ENCODE measurements at regions not wholly inside any gene's neighbourhood (a gene's known extent, or its start where the extent isn't known, plus 50 kb on each side); places are given as distances from the start of the nearest gene placed in this dataset.

GRCh38 chr22:34904486-34904885 is 161.5 kb upstream of the ISX start:
- no peaks in the 10 kb centered on the region for H3K9me3 ChIP-seq
- no peaks in the 10 kb centered on the region for H3K36me3 ChIP-seq
- H3K4me3 ChIP-seq: no peak overlapping the region
- WGBS: 91% methylated on average over 1 of the region's 1 CpG
- intact Hi-C loops (cut with DNase I): no loop called here
- H3K4me1 ChIP-seq: no peaks in the 10 kb centered on the region
- no peaks in the 10 kb centered on the region for H3K27me3 ChIP-seq
- TF ChIP-seq POLR2AphosphoS5 (IDR thresholded peaks at IDR 0.05) (no peak), EP300 (IDR thresholded peaks at IDR 0.05) (no peak), CTCF (IDR thresholded peaks at IDR 0.05) (no peak), POLR2A (IDR thresholded peaks at IDR 0.05; ENCODE audit: low read depth) (no peak)
- no peak for DNase-seq (ENCODE audit: extremely low spot score)
- no peak overlapping the region for H3K27ac ChIP-seq (replicated peaks in 1 of 4)

GRCh38 chr22:34913826-34914225 is 152.1 kb upstream of the ISX start:
- no peak overlapping the region for H3K4me3 ChIP-seq
- H3K27me3 ChIP-seq: peaks cover 0 to 10% (median 0%) of the 10 kb centered on the region in 4 donors
- intact Hi-C loops (cut with DNase I): no loop called here

GRCh38 chr22:34914846-34915245 is 151.1 kb upstream of the ISX start:
- 48% methylated on average over 3 of the region's 3 CpGs for WGBS
- intact Hi-C loops (cut with DNase I): no loop called here

More at GRCh38 chr22:34913826-34914225, 152.1 kb upstream of the ISX start:
- 73% methylated on average over 3 of the region's 3 CpGs for WGBS
- no peaks in the 10 kb centered on the region for H3K4me1 ChIP-seq
- TF ChIP-seq POLR2AphosphoS5 (IDR thresholded peaks at IDR 0.05) (no peak), EP300 (IDR thresholded peaks at IDR 0.05) (no peak), CTCF (IDR thresholded peaks at IDR 0.05) (no peak), POLR2A (IDR thresholded peaks at IDR 0.05; ENCODE audit: low read depth) (no peak)
- no peak overlapping the region for H3K27ac ChIP-seq (replicated peaks in 1 of 4)
- no peak for DNase-seq (ENCODE audit: extremely low spot score)
- H3K9me3 ChIP-seq: no peaks in the 10 kb centered on the region
- no peaks in the 10 kb centered on the region for H3K36me3 ChIP-seq

GRCh38 chr22:34917239-34917638 is 148.7 kb upstream of the ISX start:
- H3K4me3 ChIP-seq: no peak overlapping the region
- no peak for DNase-seq (ENCODE audit: extremely low spot score)
- intact Hi-C loops (cut with DNase I): no loop called here
- no peak overlapping the region for H3K27ac ChIP-seq (replicated peaks in 1 of 4)
- no peaks in the 10 kb centered on the region for H3K9me3 ChIP-seq
- whole genome bisulfite sequencing: 69% methylated on average over 5 of the region's 5 CpGs
- no peak for TF ChIP-seq CTCF (IDR thresholded peaks at IDR 0.05)
- no peak for TF ChIP-seq POLR2A (IDR thresholded peaks at IDR 0.05; ENCODE audit: low read depth)
- TF ChIP-seq EP300 (IDR thresholded peaks at IDR 0.05): no peak
- no peak for TF ChIP-seq POLR2AphosphoS5 (IDR thresholded peaks at IDR 0.05)
- H3K27me3 ChIP-seq: peaks cover 0 to 10% (median 0%) of the 10 kb centered on the region in 4 donors
- no peaks in the 10 kb centered on the region for H3K4me1 ChIP-seq
- H3K36me3 ChIP-seq: no peaks in the 10 kb centered on the region

More at GRCh38 chr22:34914846-34915245, 151.1 kb upstream of the ISX start:
- Histone ChIP-seq H3K27ac (replicated peaks in 1 of 4) (no peak overlapping the region), H3K4me1 (no peaks in the 10 kb centered on the region), H3K4me3 (no peak overlapping the region), H3K36me3 (no peaks in the 10 kb centered on the region), H3K27me3 (peaks cover 0 to 10% (median 0%) of the 10 kb centered on the region in 4 donors), H3K9me3 (no peaks in the 10 kb centered on the region)
- DNase-seq (ENCODE audit: extremely low spot score): no peak
- TF ChIP-seq EP300 (IDR thresholded peaks at IDR 0.05): no peak
- no peak for TF ChIP-seq POLR2A (IDR thresholded peaks at IDR 0.05; ENCODE audit: low read depth)
- no peak for TF ChIP-seq POLR2AphosphoS5 (IDR thresholded peaks at IDR 0.05)
- TF ChIP-seq CTCF (IDR thresholded peaks at IDR 0.05): no peak

GRCh38 chr22:34931026-34931425 is 134.9 kb upstream of the ISX start:
- H3K4me1 ChIP-seq: no peaks in the 10 kb centered on the region
- H3K27ac ChIP-seq (replicated peaks in 1 of 4): no peak overlapping the region
- H3K27me3 ChIP-seq: no peaks in the 10 kb centered on the region
- intact Hi-C loops (cut with DNase I): no loop called here
- no peaks in the 10 kb centered on the region for H3K36me3 ChIP-seq
- TF ChIP-seq POLR2A (IDR thresholded peaks at IDR 0.05; ENCODE audit: low read depth) (no peak), POLR2AphosphoS5 (IDR thresholded peaks at IDR 0.05) (no peak), CTCF (IDR thresholded peaks at IDR 0.05) (no peak), EP300 (IDR thresholded peaks at IDR 0.05) (no peak)
- WGBS: 66% methylated on average over 4 of the region's 4 CpGs
- DNase-seq (ENCODE audit: extremely low spot score): no peak
- no peak overlapping the region for H3K4me3 ChIP-seq
- peaks cover 0 to 4% (median 0%) of the 10 kb centered on the region in 4 donors for H3K9me3 ChIP-seq
